Liver (tissue), 8 donors: ENCODE measurements at regions not wholly inside any gene's neighbourhood (a gene's known extent, or its start where the extent isn't known, plus 50 kb on each side); places are given as distances from the start of the nearest gene placed in this dataset.

Experiments
- DNase-seq: peaks from one replicate; pipeline ENCODE4 v3.0.0-alpha.2; 2017; ENCODE audit warnings: low spot score
- H3K27ac ChIP-seq, 2 donors: one replicate each; pipeline ENCODE4 v1.7.0; 2013; ENCODE audit warnings: inconsistent platforms in 2 of 2, low read length in 2 of 2, control low read depth in 1 of 2, low read depth in 1 of 2, mild to moderate bottlenecking in 1 of 2
- H3K27me3 ChIP-seq, 4 donors: one replicate each; pipeline versions ENCODE4 v1.6.1 to v1.7.0; 2013; ENCODE audit warnings: low read length in 3 of 4, inconsistent platforms in 1 of 4, mild to moderate bottlenecking in 1 of 4, moderate library complexity in 1 of 4; ENCODE audit not compliant: control insufficient read depth in 4 of 4, insufficient read depth in 4 of 4
- H3K36me3 ChIP-seq, 4 donors: one replicate each; pipeline versions ENCODE4 v1.6.1 to v1.7.0; 2013; ENCODE audit warnings: low read length in 3 of 4, mild to moderate bottlenecking in 3 of 4, low read depth in 1 of 4, moderate library complexity in 1 of 4; ENCODE audit not compliant: control insufficient read depth in 4 of 4, insufficient read depth in 3 of 4
- H3K4me1 ChIP-seq, 4 donors: one replicate each; pipeline versions ENCODE4 v1.6.1 to v1.7.0; 2013; ENCODE audit warnings: low read length in 3 of 4, mild to moderate bottlenecking in 3 of 4, moderate library complexity in 1 of 4; ENCODE audit not compliant: control insufficient read depth in 4 of 4, insufficient read depth in 4 of 4
- H3K4me3 ChIP-seq, 3 donors: one replicate each; pipeline versions ENCODE4 v1.6.1 to v1.7.0; 2013; ENCODE audit warnings: low read length in 3 of 3, control low read depth in 1 of 3, low read depth in 1 of 3, mild to moderate bottlenecking in 1 of 3
- H3K9ac ChIP-seq, 2 donors: one replicate each; pipeline ENCODE4 v1.7.0; 2013; ENCODE audit warnings: low read length in 2 of 2, mild to moderate bottlenecking in 2 of 2, moderate library complexity in 2 of 2, control low read depth in 1 of 2, low read depth in 1 of 2
- H3K9me3 ChIP-seq, 4 donors: one replicate each; pipeline versions ENCODE4 v1.6.1 to v1.7.0; 2013; ENCODE audit warnings: low read length in 3 of 4; ENCODE audit not compliant: control insufficient read depth in 4 of 4
- FOXA1 ChIP-seq: IDR thresholded peaks from 2 replicates; pipeline ENCODE4 v1.6.1; 2016; ENCODE audit warnings: antibody characterized with exemption
- FOXA2 ChIP-seq: IDR thresholded peaks from 2 replicates; pipeline ENCODE4 v1.6.1; 2016; ENCODE audit warnings: antibody characterized with exemption
- GABPA ChIP-seq, 2 donors: IDR thresholded peaks in 1 of 2; conservative IDR thresholded peaks in 1 of 2; 2 replicates each; pipeline ENCODE4 v1.6.1; 2016; ENCODE audit warnings: antibody characterized with exemption in 2 of 2, mild to moderate bottlenecking in 1 of 2, moderate library complexity in 1 of 2
- HNF4A ChIP-seq, 2 donors: conservative IDR thresholded peaks; 2 replicates each; pipeline ENCODE4 v1.6.1; 2016; ENCODE audit warnings: antibody characterized with exemption in 2 of 2, mild to moderate bottlenecking in 2 of 2
- HNF4G ChIP-seq: IDR thresholded peaks from 2 replicates; pipeline ENCODE4 v1.6.1; 2016; ENCODE audit warnings: antibody characterized with exemption
- JUND ChIP-seq, 2 donors: IDR thresholded peaks; 2 replicates each; pipeline ENCODE4 v1.6.1; 2016; ENCODE audit warnings: antibody characterized with exemption in 2 of 2
- MAX ChIP-seq: IDR thresholded peaks from 2 replicates; pipeline ENCODE4 v1.6.1; 2016; ENCODE audit warnings: antibody characterized with exemption
- NR2F2 ChIP-seq: IDR thresholded peaks from 2 replicates; pipeline ENCODE4 v1.6.1; 2016; ENCODE audit warnings: antibody characterized with exemption
- RAD21 ChIP-seq, 2 donors: IDR thresholded peaks; 2 replicates each; pipeline ENCODE4 v1.6.1; 2016; ENCODE audit warnings: antibody characterized with exemption in 2 of 2, mild to moderate bottlenecking in 2 of 2
- RXRA ChIP-seq, 2 donors: IDR thresholded peaks; 2 replicates each; pipeline ENCODE4 v1.6.1; 2017 to 2018; ENCODE audit warnings: antibody characterized with exemption in 2 of 2, mild to moderate bottlenecking in 1 of 2
- SP1 ChIP-seq: IDR thresholded peaks from 2 replicates; pipeline ENCODE4 v1.6.1; 2018; ENCODE audit warnings: antibody characterized with exemption, mild to moderate bottlenecking
- TAF1 ChIP-seq: conservative IDR thresholded peaks from 2 replicates; pipeline ENCODE4 v1.6.1; 2016; ENCODE audit warnings: antibody characterized with exemption, mild to moderate bottlenecking
- ZBTB33 ChIP-seq: IDR thresholded peaks from 2 replicates; pipeline ENCODE4 v1.6.1; 2016; ENCODE audit warnings: antibody characterized with exemption
- WGBS: extraction: QIAGEN DNeasy Blood & Tissue Kit; methylation state at CpG from one replicate; pipeline ENCODE4 v1.1.7; 2013; 5-methylcytosine and 5-hydroxymethylcytosine counted together
- TF ChIP-seq, protein P1 (sequence below): IDR thresholded peaks from 2 replicates; pipeline ENCODE4 v1.6.1; 2016; ENCODE audit warnings: antibody characterized with exemption, mild to moderate bottlenecking
- TF ChIP-seq, protein P2 (sequence below): IDR thresholded peaks from 2 replicates; pipeline ENCODE4 v1.6.1; 2016; ENCODE audit warnings: antibody characterized with exemption
- TF ChIP-seq, protein P3 (sequence below): fragments of 150-350 bp; IDR thresholded peaks from 2 replicates; pipeline ENCODE4 v1.5.1; 2017; ENCODE audit warnings: improper control_type of control experiment, low read depth, low read length; ENCODE audit not compliant: missing input control
- donor health status: healthy.
- donor health status: healthy.
- donor health status: healthy.
- donor health status: healthy.
- donor health status: healthy.

DNA sequence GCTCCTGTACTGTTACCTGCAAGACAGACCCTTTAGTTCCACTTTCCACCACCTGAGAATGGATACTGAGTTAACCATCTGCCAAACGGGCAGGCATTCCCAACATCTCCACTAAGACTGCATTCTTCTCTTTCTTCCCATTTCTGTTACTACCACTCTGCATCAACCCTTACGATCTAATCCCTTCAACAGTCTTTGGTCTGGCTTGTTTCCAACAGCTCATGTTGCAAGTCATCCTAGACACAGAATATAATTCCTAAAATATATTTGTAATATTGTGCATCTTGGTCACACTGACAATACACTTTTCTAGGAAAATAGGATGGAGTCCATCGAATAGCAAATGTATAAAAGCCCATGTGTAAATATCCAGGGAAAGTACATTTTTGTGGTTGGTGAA, 166.7 kb downstream of the SIPA1L2 start:
- Histone ChIP-seq H3K4me3 (no peak overlapping the region), H3K36me3 (peaks cover 0 to 3% (median 1%) of the 10 kb centered on the region in 4 donors), H3K27ac (no peak overlapping the region), H3K9ac (no peak overlapping the region), H3K27me3 (no peaks in the 10 kb centered on the region), H3K4me1 (no peaks in the 10 kb centered on the region), H3K9me3 (no peaks in the 10 kb centered on the region)
- 88% methylated on average over 3 of the region's 3 CpGs for WGBS
- DNase-seq = no peak
- TF ChIP-seq HNF4G (no peak), RXRA (IDR thresholded peaks at IDR 0.05) (no peak), SP1 (no peak), GABPA (IDR thresholded peaks at IDR 0.05 in 1 of 2, conservative IDR thresholded peaks at IDR 0.05 in 1 of 2) (no peak)
- TF ChIP-seq, protein P1, sequence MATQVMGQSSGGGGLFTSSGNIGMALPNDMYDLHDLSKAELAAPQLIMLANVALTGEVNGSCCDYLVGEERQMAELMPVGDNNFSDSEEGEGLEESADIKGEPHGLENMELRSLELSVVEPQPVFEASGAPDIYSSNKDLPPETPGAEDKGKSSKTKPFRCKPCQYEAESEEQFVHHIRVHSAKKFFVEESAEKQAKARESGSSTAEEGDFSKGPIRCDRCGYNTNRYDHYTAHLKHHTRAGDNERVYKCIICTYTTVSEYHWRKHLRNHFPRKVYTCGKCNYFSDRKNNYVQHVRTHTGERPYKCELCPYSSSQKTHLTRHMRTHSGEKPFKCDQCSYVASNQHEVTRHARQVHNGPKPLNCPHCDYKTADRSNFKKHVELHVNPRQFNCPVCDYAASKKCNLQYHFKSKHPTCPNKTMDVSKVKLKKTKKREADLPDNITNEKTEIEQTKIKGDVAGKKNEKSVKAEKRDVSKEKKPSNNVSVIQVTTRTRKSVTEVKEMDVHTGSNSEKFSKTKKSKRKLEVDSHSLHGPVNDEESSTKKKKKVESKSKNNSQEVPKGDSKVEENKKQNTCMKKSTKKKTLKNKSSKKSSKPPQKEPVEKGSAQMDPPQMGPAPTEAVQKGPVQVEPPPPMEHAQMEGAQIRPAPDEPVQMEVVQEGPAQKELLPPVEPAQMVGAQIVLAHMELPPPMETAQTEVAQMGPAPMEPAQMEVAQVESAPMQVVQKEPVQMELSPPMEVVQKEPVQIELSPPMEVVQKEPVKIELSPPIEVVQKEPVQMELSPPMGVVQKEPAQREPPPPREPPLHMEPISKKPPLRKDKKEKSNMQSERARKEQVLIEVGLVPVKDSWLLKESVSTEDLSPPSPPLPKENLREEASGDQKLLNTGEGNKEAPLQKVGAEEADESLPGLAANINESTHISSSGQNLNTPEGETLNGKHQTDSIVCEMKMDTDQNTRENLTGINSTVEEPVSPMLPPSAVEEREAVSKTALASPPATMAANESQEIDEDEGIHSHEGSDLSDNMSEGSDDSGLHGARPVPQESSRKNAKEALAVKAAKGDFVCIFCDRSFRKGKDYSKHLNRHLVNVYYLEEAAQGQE = no peak

DNA sequence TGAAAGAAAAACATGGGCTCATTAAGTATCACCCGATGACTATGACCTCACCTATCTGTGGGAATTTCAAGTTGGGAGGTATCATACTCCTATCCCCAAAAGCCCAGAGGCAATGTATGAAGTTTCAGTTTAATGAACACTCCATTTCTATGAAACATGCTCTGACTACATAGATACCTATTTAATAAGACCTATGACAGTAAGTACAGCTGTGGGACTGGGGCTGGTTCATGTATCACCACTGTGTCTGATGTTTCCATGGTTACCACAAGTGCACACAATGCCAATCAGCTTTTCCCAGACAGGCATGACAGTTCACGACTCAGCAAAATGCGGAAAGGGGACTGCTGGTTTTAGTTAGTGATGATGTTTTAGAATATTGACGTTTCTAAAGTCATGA, 167.7 kb downstream of the SIPA1L2 start:
- Histone ChIP-seq H3K9me3 (no peaks in the 10 kb centered on the region), H3K9ac (no peak overlapping the region), H3K4me3 (no peak overlapping the region), H3K27me3 (no peaks in the 10 kb centered on the region), H3K27ac (no peak overlapping the region), H3K36me3 (peaks cover 0 to 3% (median 1%) of the 10 kb centered on the region in 4 donors), H3K4me1 (no peaks in the 10 kb centered on the region)
- 89% methylated on average over 4 of the region's 4 CpGs for WGBS
- DNase-seq = no peak
- no peak for TF ChIP-seq HNF4G
- TF ChIP-seq RXRA (IDR thresholded peaks at IDR 0.05) = no peak
- TF ChIP-seq HNF4A (conservative IDR thresholded peaks at IDR 0.05) = no peak
- TF ChIP-seq RAD21 (IDR thresholded peaks at IDR 0.05) = no peak
- TF ChIP-seq JUND (IDR thresholded peaks at IDR 0.05) = no peak
- no peak for TF ChIP-seq NR2F2
- no peak for TF ChIP-seq GABPA (IDR thresholded peaks at IDR 0.05 in 1 of 2, conservative IDR thresholded peaks at IDR 0.05 in 1 of 2)
- TF ChIP-seq TAF1 = no peak
- no peak for TF ChIP-seq ZBTB33
- no peak for TF ChIP-seq MAX
- TF ChIP-seq, protein P2, sequence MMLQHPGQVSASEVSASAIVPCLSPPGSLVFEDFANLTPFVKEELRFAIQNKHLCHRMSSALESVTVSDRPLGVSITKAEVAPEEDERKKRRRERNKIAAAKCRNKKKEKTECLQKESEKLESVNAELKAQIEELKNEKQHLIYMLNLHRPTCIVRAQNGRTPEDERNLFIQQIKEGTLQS = no peak
- TF ChIP-seq FOXA2 = no peak
- TF ChIP-seq, protein P3, sequence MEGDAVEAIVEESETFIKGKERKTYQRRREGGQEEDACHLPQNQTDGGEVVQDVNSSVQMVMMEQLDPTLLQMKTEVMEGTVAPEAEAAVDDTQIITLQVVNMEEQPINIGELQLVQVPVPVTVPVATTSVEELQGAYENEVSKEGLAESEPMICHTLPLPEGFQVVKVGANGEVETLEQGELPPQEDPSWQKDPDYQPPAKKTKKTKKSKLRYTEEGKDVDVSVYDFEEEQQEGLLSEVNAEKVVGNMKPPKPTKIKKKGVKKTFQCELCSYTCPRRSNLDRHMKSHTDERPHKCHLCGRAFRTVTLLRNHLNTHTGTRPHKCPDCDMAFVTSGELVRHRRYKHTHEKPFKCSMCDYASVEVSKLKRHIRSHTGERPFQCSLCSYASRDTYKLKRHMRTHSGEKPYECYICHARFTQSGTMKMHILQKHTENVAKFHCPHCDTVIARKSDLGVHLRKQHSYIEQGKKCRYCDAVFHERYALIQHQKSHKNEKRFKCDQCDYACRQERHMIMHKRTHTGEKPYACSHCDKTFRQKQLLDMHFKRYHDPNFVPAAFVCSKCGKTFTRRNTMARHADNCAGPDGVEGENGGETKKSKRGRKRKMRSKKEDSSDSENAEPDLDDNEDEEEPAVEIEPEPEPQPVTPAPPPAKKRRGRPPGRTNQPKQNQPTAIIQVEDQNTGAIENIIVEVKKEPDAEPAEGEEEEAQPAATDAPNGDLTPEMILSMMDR = no peak
- TF ChIP-seq FOXA1 = no peak
